HepG2 (cell line): ENCODE measurements at regions not wholly inside any gene's neighbourhood (a gene's known extent, or its start where the extent isn't known, plus 50 kb on each side); places are given as distances from the start of the nearest gene placed in this dataset.

Experiments used
- FOXA1 ChIP-seq, 2 experiments: fragments of 450-650 bp in 1 of 2; sonication (generic) in 1 of 2; formaldehyde crosslinking in 1 of 2; IDR thresholded peaks; 2 replicates each; pipeline versions ENCODE4 v1.4.0 to v1.6.1; 2016 to 2020; ENCODE audit warnings: missing genetic modification reagents in 1 of 2
- FOXJ3 ChIP-seq: sonication (generic); formaldehyde crosslinking; IDR thresholded peaks from 2 replicates; pipeline ENCODE4 v1.4.0; 2020; ENCODE audit warnings: missing genetic modification reagents, mild to moderate bottlenecking, borderline replicate concordance
- JUND ChIP-seq: sonication (generic); formaldehyde crosslinking; IDR thresholded peaks from 2 replicates; pipeline ENCODE4 v1.8.0; 2022; ENCODE audit warnings: mild to moderate bottlenecking, missing genetic modification reagents
- POLR2A ChIP-seq, 2 experiments: IDR thresholded peaks; 2 replicates each; pipeline ENCODE4 v1.6.1; 2011; ENCODE audit warnings: low read depth in 2 of 2, low read length in 2 of 2, mild to moderate bottlenecking in 1 of 2, moderate library complexity in 1 of 2; ENCODE audit not compliant: insufficient read depth in 1 of 2
- RBFOX2 ChIP-seq: fragments of 200-400 bp; formaldehyde crosslinking; IDR thresholded peaks from 2 replicates; pipeline ENCODE4 v1.6.1; 2017; ENCODE audit warnings: low read depth, mild to moderate bottlenecking, low read length
- ZNF747 ChIP-seq: sonication (generic); formaldehyde crosslinking; IDR thresholded peaks from 2 replicates; pipeline ENCODE4 v1.8.1; 2023; ENCODE audit warnings: missing genetic modification reagents, mild to moderate bottlenecking, borderline replicate concordance
- TF ChIP-seq, protein P1 (sequence below): sonication (generic); formaldehyde crosslinking; IDR thresholded peaks from 2 replicates; pipeline ENCODE4 v1.5.0; 2020; ENCODE audit warnings: mild to moderate bottlenecking, missing genetic modification reagents, moderate library complexity
- TF ChIP-seq, protein P2 (sequence below): sonication (generic); formaldehyde crosslinking; IDR thresholded peaks from 2 replicates; pipeline ENCODE4 v1.4.0; 2020; ENCODE audit warnings: low read depth, missing genetic modification reagents

DNA sequence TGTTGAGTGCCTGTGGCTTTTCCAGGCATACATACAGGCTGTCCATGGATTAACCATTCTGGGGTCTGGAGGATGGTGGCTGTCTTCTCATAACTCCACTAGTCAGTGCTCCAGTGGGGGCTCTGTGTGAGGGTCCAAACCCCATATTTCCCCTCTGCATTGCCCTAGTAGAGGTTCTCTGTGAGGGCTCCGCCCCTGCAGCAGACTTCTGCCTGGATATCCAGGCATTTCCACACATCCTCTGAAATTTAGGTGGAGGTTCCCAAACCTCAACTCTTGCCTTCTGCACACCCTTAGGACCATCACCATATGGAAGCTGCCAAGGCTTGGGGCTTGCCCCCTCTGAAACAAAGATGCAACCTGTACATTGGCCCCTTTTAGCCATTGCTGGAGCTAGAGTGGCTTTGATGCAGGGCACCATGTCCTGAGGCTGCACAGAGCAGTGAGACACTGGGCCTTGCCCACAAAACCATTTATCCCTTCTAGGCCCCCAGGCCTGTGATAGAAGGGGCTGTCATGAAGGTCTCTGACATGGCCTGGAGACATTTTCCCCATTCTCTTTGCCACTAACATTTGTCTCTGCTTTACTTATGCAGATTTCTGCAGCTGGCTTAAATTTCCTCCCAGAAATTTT lies 400.1 kb upstream of the MDFIC2 start:
- TF ChIP-seq POLR2A (IDR thresholded peaks at IDR 0.05; ENCODE audit: insufficient read depth in 1 of 2, low read depth in 2 of 2, low read length in 2 of 2), result no peak
- TF ChIP-seq, protein P1, sequence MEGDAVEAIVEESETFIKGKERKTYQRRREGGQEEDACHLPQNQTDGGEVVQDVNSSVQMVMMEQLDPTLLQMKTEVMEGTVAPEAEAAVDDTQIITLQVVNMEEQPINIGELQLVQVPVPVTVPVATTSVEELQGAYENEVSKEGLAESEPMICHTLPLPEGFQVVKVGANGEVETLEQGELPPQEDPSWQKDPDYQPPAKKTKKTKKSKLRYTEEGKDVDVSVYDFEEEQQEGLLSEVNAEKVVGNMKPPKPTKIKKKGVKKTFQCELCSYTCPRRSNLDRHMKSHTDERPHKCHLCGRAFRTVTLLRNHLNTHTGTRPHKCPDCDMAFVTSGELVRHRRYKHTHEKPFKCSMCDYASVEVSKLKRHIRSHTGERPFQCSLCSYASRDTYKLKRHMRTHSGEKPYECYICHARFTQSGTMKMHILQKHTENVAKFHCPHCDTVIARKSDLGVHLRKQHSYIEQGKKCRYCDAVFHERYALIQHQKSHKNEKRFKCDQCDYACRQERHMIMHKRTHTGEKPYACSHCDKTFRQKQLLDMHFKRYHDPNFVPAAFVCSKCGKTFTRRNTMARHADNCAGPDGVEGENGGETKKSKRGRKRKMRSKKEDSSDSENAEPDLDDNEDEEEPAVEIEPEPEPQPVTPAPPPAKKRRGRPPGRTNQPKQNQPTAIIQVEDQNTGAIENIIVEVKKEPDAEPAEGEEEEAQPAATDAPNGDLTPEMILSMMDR (CRISPR knock-in tag), result no peak
- no peak for TF ChIP-seq JUND (CRISPR knock-in tag)
- TF ChIP-seq ZNF747, result no peak
- TF ChIP-seq FOXA1 (IDR thresholded peaks at IDR 0.05), result no peak
- TF ChIP-seq FOXA1 (CRISPR knock-in tag; IDR thresholded peaks at IDR 0.05), result no peak
- TF ChIP-seq FOXJ3 (CRISPR knock-in tag), result no peak
- TF ChIP-seq, protein P2, sequence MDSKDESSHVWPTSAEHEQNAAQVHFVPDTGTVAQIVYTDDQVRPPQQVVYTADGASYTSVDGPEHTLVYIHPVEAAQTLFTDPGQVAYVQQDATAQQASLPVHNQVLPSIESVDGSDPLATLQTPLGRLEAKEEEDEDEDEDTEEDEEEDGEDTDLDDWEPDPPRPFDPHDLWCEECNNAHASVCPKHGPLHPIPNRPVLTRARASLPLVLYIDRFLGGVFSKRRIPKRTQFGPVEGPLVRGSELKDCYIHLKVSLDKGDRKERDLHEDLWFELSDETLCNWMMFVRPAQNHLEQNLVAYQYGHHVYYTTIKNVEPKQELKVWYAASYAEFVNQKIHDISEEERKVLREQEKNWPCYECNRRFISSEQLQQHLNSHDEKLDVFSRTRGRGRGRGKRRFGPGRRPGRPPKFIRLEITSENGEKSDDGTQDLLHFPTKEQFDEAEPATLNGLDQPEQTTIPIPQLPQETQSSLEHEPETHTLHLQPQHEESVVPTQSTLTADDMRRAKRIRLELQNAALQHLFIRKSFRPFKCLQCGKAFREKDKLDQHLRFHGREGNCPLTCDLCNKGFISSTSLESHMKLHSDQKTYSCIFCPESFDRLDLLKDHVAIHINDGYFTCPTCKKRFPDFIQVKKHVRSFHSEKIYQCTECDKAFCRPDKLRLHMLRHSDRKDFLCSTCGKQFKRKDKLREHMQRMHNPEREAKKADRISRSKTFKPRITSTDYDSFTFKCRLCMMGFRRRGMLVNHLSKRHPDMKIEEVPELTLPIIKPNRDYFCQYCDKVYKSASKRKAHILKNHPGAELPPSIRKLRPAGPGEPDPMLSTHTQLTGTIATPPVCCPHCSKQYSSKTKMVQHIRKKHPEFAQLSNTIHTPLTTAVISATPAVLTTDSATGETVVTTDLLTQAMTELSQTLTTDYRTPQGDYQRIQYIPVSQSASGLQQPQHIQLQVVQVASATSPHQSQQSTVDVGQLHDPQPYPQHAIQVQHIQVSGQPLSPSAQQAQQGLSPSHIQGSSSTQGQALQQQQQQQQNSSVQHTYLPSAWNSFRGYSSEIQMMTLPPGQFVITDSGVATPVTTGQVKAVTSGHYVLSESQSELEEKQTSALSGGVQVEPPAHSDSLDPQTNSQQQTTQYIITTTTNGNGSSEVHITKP, result no peak
- no peak for TF ChIP-seq RBFOX2
